ENCODE measurements at regions not wholly inside any gene's neighbourhood (a gene's known extent, or its start where the extent isn't known, plus 50 kb on each side); places are given as distances from the start of the nearest gene placed in this dataset.
"Not testable (repeated sequence)": the region's sequence is repeated elsewhere in the genome, so short reads cannot be mapped to it uniquely, and the experiment has no call there.

GRCh38 chrY:16480031-16480430 is 1400.0 kb downstream of the CDY2B start:
- DNase-seq = no peak

GRCh38 chrY:16474053-16474452 is 1406.0 kb downstream of the CDY2B start:
- DNase-seq = no peak

- DNase-seq = no peak
These were observed 1425.2 kb downstream of the CDY2B start for GRCh38 chrY:16454799-16455198.

- DNase-seq = no peak
These were observed 1433.9 kb downstream of the CDY2B start for GRCh38 chrY:16446152-16446551.

- not testable (repeated sequence) for DNase-seq
These were observed 1470.7 kb downstream of the CDY2B start for GRCh38 chrY:16409206-16409923.

GRCh38 chrY:16379458-16379857 is 1500.6 kb downstream of the CDY2B start:
- DNase-seq = not testable (repeated sequence)

- not testable (repeated sequence) for DNase-seq
These were observed 1538.4 kb downstream of the CDY2B start for GRCh38 chrY:16341592-16341991.

- not testable (repeated sequence) for DNase-seq
These were observed 1549.8 kb downstream of the CDY2B start for GRCh38 chrY:16330032-16330758.

GRCh38 chrY:16329135-16329820 is 1550.7 kb downstream of the CDY2B start:
- DNase-seq = not testable (repeated sequence)
